Neural cell (in vitro differentiated cells): ENCODE measurements at regions not wholly inside any gene's neighbourhood (a gene's known extent, or its start where the extent isn't known, plus 50 kb on each side); places are given as distances from the start of the nearest gene placed in this dataset.
"Not testable (repeated sequence)": the region's sequence is repeated elsewhere in the genome, so short reads cannot be mapped to it uniquely, and the experiment has no call there.

Experiments used
- H2AFZ ChIP-seq: fragments of 200-600, 300-800 bp; sonication (generic), shearing (Covaris generic); 2 replicates; pipeline ENCODE4 v1.6.0; 2014; ENCODE audit warnings: low read depth, mild to moderate bottlenecking, antibody characterized with exemption, low read length, moderate library complexity
- H3F3A ChIP-seq: fragments of 200-600 bp; shearing (Covaris generic); 2 replicates; pipeline ENCODE4 v1.6.1; 2016; ENCODE audit warnings: mild to moderate bottlenecking, moderate library complexity, mixed read lengths, antibody characterized with exemption, low read length; ENCODE audit not compliant: insufficient read depth, poor library complexity, severe bottlenecking
- H3K27ac ChIP-seq: fragments of 200-600, 300-800 bp; sonication (generic), shearing (Covaris generic); 2 replicates; pipeline ENCODE4 v1.5.1; 2014; ENCODE audit warnings: mild to moderate bottlenecking, low read length, moderate library complexity
- H3K27me3 ChIP-seq: fragments of 300-800, 200-600 bp; sonication (generic), shearing (Covaris generic); 2 replicates; pipeline ENCODE4 v1.6.0; 2014; ENCODE audit warnings: mild to moderate bottlenecking, low read depth, low read length, moderate library complexity; ENCODE audit not compliant: insufficient read depth
- H3K36me3 ChIP-seq: fragments of 300-800, 200-600 bp; sonication (generic), shearing (Covaris generic); 2 replicates; pipeline ENCODE4 v1.5.1; 2014; ENCODE audit warnings: mild to moderate bottlenecking, antibody characterized with exemption, low read length, moderate library complexity; ENCODE audit not compliant: insufficient read depth
- H3K4me2 ChIP-seq: fragments of 300-800, 200-600 bp; sonication (generic), shearing (Covaris generic); 2 replicates; pipeline ENCODE4 v1.6.0; 2014; ENCODE audit warnings: mild to moderate bottlenecking, low read length
- H3K4me3 ChIP-seq: fragments of 300-800, 200-600 bp; sonication (generic), shearing (Covaris generic); 2 replicates; pipeline ENCODE4 v1.5.1; 2014; ENCODE audit warnings: mild to moderate bottlenecking, low read length, moderate library complexity
- H3K79me2 ChIP-seq: fragments of 200-600 bp; shearing (Covaris generic); replicated peaks from 2 replicates; pipeline ENCODE4 v1.6.0; 2014; ENCODE audit warnings: mild to moderate bottlenecking, low read length, moderate library complexity; ENCODE audit not compliant: insufficient read depth
- H3K9ac ChIP-seq: fragments of 300-800, 200-600 bp; sonication (generic), shearing (Covaris generic); 2 replicates; pipeline ENCODE4 v1.6.1; 2016; ENCODE audit warnings: mild to moderate bottlenecking, low read length, mixed read lengths
- H3K9me2 ChIP-seq: fragments of 200-600 bp; shearing (Covaris generic); 2 replicates; pipeline ENCODE4 v1.6.1; 2016; ENCODE audit warnings: mild to moderate bottlenecking, low read length, mixed read lengths; ENCODE audit not compliant: insufficient read depth
- H3K9me3 ChIP-seq: fragments of 200-600, 300-800 bp; sonication (generic), shearing (Covaris generic); 2 replicates; pipeline ENCODE4 v1.6.1; 2016; ENCODE audit warnings: mild to moderate bottlenecking, mixed run types, low read length, moderate library complexity, mixed read lengths
- H4K20me1 ChIP-seq: fragments of 200-600 bp; shearing (Covaris generic); 2 replicates; pipeline ENCODE4 v1.6.1; 2016; ENCODE audit warnings: mild to moderate bottlenecking, mixed run types; ENCODE audit not compliant: insufficient read depth
- CTCF ChIP-seq: fragments of 450-650 bp; IDR thresholded peaks from 2 replicates; pipeline ENCODE4 v1.5.1; 2014; ENCODE audit warnings: antibody characterized with exemption, mild to moderate bottlenecking, moderate library complexity; ENCODE audit not compliant: poor library complexity, severe bottlenecking
- EP300 ChIP-seq: fragments of 450-650 bp; conservative IDR thresholded peaks from 2 replicates; pipeline ENCODE4 v1.6.1; 2014; ENCODE audit warnings: antibody characterized with exemption, mild to moderate bottlenecking, moderate library complexity; ENCODE audit not compliant: poor library complexity, severe bottlenecking
- EZH2 ChIP-seq: fragments of 200-600, 300-800 bp; shearing (Covaris generic), sonication (generic); IDR thresholded peaks from 2 replicates; pipeline ENCODE4 v1.6.1; 2014; ENCODE audit warnings: antibody characterized with exemption, low read length, borderline replicate concordance, mild to moderate bottlenecking; ENCODE audit not compliant: insufficient read depth, poor library complexity, severe bottlenecking
- MXI1 ChIP-seq: fragments of 450-650 bp; conservative IDR thresholded peaks from 2 replicates; pipeline ENCODE4 v1.6.1; 2014; ENCODE audit warnings: antibody characterized with exemption, mild to moderate bottlenecking; ENCODE audit not compliant: poor library complexity, severe bottlenecking
- POLR2AphosphoS5 ChIP-seq: IDR thresholded peaks from 2 replicates; pipeline ENCODE4 v1.6.1; 2012
- RAD21 ChIP-seq: fragments of 450-650 bp; conservative IDR thresholded peaks from 2 replicates; pipeline ENCODE4 v1.6.1; 2014; ENCODE audit warnings: antibody characterized with exemption, mild to moderate bottlenecking, moderate library complexity
- REST ChIP-seq: IDR thresholded peaks from 2 replicates; pipeline ENCODE4 v1.6.1; 2012; ENCODE audit warnings: borderline replicate concordance
- SMC3 ChIP-seq: fragments of 450-650 bp; conservative IDR thresholded peaks from 2 replicates; pipeline ENCODE4 v1.6.1; 2014; ENCODE audit warnings: antibody characterized with exemption, mild to moderate bottlenecking, moderate library complexity; ENCODE audit not compliant: poor library complexity
- TAF1 ChIP-seq: IDR thresholded peaks from 2 replicates; pipeline ENCODE4 v1.6.1; 2012; ENCODE audit warnings: low read depth

GRCh38 chr17:70446446-70446845 lies 277.1 kb downstream of the KCNJ2 start:
- Histone ChIP-seq H3K9ac (no peak overlapping the region), H3K4me3 (no peak overlapping the region), H3K79me2 (no peaks in the 10 kb centered on the region), H3F3A (no peaks in the 10 kb centered on the region), H2AFZ (no peak overlapping the region), H3K27me3 (no peaks in the 10 kb centered on the region), H3K4me2 (no peak overlapping the region), H4K20me1 (no peaks in the 10 kb centered on the region), H3K9me2 (no peaks in the 10 kb centered on the region), H3K9me3 (peaks cover 7% of the 10 kb centered on the region), H3K27ac (no peak overlapping the region), H3K36me3 (no peaks in the 10 kb centered on the region)
- TF ChIP-seq CTCF (no peak), EZH2 (no peak), REST (no peak), POLR2AphosphoS5 (no peak), SMC3 (no peak), MXI1 (no peak), EP300 (no peak), RAD21 (no peak), TAF1 (no peak)

- no peaks in the 10 kb centered on the region for H3K79me2 ChIP-seq
- no peak overlapping the region for H3K4me2 ChIP-seq
- no peaks in the 10 kb centered on the region for H4K20me1 ChIP-seq
- H3K9me2 ChIP-seq = no peaks in the 10 kb centered on the region
- H3F3A ChIP-seq = no peaks in the 10 kb centered on the region
- no peak for TF ChIP-seq EZH2
- TF ChIP-seq TAF1 = no peak
- TF ChIP-seq RAD21 = no peak
- no peak for TF ChIP-seq SMC3
- TF ChIP-seq CTCF = no peak
- TF ChIP-seq EP300 = no peak
- TF ChIP-seq REST = no peak
- TF ChIP-seq MXI1 = no peak
- TF ChIP-seq POLR2AphosphoS5 = no peak
- no peak overlapping the region for H3K4me3 ChIP-seq
- no peaks in the 10 kb centered on the region for H3K36me3 ChIP-seq
- H3K27ac ChIP-seq = no peak overlapping the region
- H3K9ac ChIP-seq = no peak overlapping the region
- no peaks in the 10 kb centered on the region for H3K27me3 ChIP-seq
- H3K9me3 ChIP-seq = peaks cover 7% of the 10 kb centered on the region
- H2AFZ ChIP-seq = no peak overlapping the region
These were observed 278.3 kb downstream of the KCNJ2 start for GRCh38 chr17:70447588-70447987.

- H3K36me3 ChIP-seq, H3K27ac ChIP-seq, H3K9me3 ChIP-seq, H3K4me2 ChIP-seq, H3K4me3 ChIP-seq, H3K9me2 ChIP-seq, H3K27me3 ChIP-seq, H2AFZ ChIP-seq, H3K9ac ChIP-seq, H3F3A ChIP-seq, H3K79me2 ChIP-seq, H4K20me1 ChIP-seq: not testable (repeated sequence)
These were observed 283.7 kb downstream of the KCNJ2 start for GRCh38 chr17:70453075-70453474.
